ENCODE measurements at regions not wholly inside any gene's neighbourhood (a gene's known extent, or its start where the extent isn't known, plus 50 kb on each side); places are given as distances from the start of the nearest gene placed in this dataset.
"Not testable (repeated sequence)": the region's sequence is repeated elsewhere in the genome, so short reads cannot be mapped to it uniquely, and the experiment has no call there.

GRCh38 chr17:20733923-20734322, 154.4 kb downstream of the CDRT15L2 start:
- Histone ChIP-seq H3K36me3 (no peaks in the 10 kb centered on the region), H3K9me3 (no peaks in the 10 kb centered on the region), H3K27me3 (peaks cover 0 to 7% (median 0%) of the 10 kb centered on the region in 4 donors), H3K4me1 (no peaks in the 10 kb centered on the region), H3K27ac (replicated peaks in 1 of 4) (no peak overlapping the region), H3K4me3 (no peak overlapping the region)
- 92% methylated on average over 13 of the region's 13 CpGs for WGBS
- intact Hi-C loops (cut with DNase I): no loop called here
- no peak for TF ChIP-seq POLR2A (IDR thresholded peaks at IDR 0.05; ENCODE audit: low read depth)
- no peak for TF ChIP-seq CTCF (IDR thresholded peaks at IDR 0.05)
- TF ChIP-seq POLR2AphosphoS5 (IDR thresholded peaks at IDR 0.05): no peak
- no peak for TF ChIP-seq EP300 (IDR thresholded peaks at IDR 0.05)
- DNase-seq (ENCODE audit: extremely low spot score): no peak

- Histone ChIP-seq H3K9me3 (no peaks in the 10 kb centered on the region), H3K36me3 (no peaks in the 10 kb centered on the region), H3K27ac (replicated peaks in 1 of 4) (no peak overlapping the region), H3K27me3 (peaks cover 0 to 7% (median 0%) of the 10 kb centered on the region in 4 donors), H3K4me3 (no peak overlapping the region), H3K4me1 (no peaks in the 10 kb centered on the region)
- intact Hi-C loops (cut with DNase I): no loop called here
- no peak for DNase-seq (ENCODE audit: extremely low spot score)
- TF ChIP-seq EP300 (IDR thresholded peaks at IDR 0.05) (no peak), POLR2AphosphoS5 (IDR thresholded peaks at IDR 0.05) (no peak), CTCF (IDR thresholded peaks at IDR 0.05) (no peak), POLR2A (IDR thresholded peaks at IDR 0.05; ENCODE audit: low read depth) (no peak)
- WGBS: 87% methylated on average over 3 of the region's 3 CpGs
These were observed 156.3 kb downstream of the CDRT15L2 start for GRCh38 chr17:20735796-20736195.

- H3K9me3 ChIP-seq; H3K4me3 ChIP-seq; DNase-seq (ENCODE audit: extremely low spot score); H3K4me1 ChIP-seq; H3K36me3 ChIP-seq; intact Hi-C loops (cut with DNase I); H3K27ac ChIP-seq (replicated peaks in 1 of 4): not testable (repeated sequence)
- peaks cover 0 to 16% (median 0%) of the 10 kb centered on the region in 4 donors for H3K27me3 ChIP-seq
- WGBS: 72% methylated on average over 7 of the region's 7 CpGs
These were observed 158.1 kb downstream of the CDRT15L2 start for GRCh38 chr17:20737636-20738035.

GRCh38 chr17:20771104-20771503, 191.6 kb downstream of the CDRT15L2 start:
- no peak overlapping the region for H3K4me3 ChIP-seq
- DNase-seq (ENCODE audit: extremely low spot score): no peak
- WGBS: 89% methylated on average over 8 of the region's 8 CpGs
- no peak overlapping the region for H3K27ac ChIP-seq (replicated peaks in 1 of 4)
- TF ChIP-seq POLR2A (IDR thresholded peaks at IDR 0.05; ENCODE audit: low read depth): no peak
- no peak for TF ChIP-seq POLR2AphosphoS5 (IDR thresholded peaks at IDR 0.05)
- TF ChIP-seq EP300 (IDR thresholded peaks at IDR 0.05): no peak
- no peak for TF ChIP-seq CTCF (IDR thresholded peaks at IDR 0.05)
- H3K4me1 ChIP-seq: no peaks in the 10 kb centered on the region
- H3K9me3 ChIP-seq: no peaks in the 10 kb centered on the region
- intact Hi-C loops (cut with DNase I): no loop called here
- H3K36me3 ChIP-seq: no peaks in the 10 kb centered on the region
- no peaks in the 10 kb centered on the region for H3K27me3 ChIP-seq

GRCh38 chr17:20774472-20775135, 195.1 kb downstream of the CDRT15L2 start:
- WGBS: 73% methylated on average over 4 of the region's 4 CpGs
- Histone ChIP-seq H3K27ac (replicated peaks in 1 of 4) (no peak overlapping the region), H3K9me3 (no peaks in the 10 kb centered on the region), H3K4me3 (no peak overlapping the region), H3K27me3 (peaks cover 0 to 7% (median 0%) of the 10 kb centered on the region in 4 donors), H3K36me3 (no peaks in the 10 kb centered on the region), H3K4me1 (no peaks in the 10 kb centered on the region)
- intact Hi-C loops (cut with DNase I): no loop called here
- DNase-seq (ENCODE audit: extremely low spot score): no peak
- no peak for TF ChIP-seq POLR2A (IDR thresholded peaks at IDR 0.05; ENCODE audit: low read depth)
- TF ChIP-seq CTCF (IDR thresholded peaks at IDR 0.05): no peak
- no peak for TF ChIP-seq POLR2AphosphoS5 (IDR thresholded peaks at IDR 0.05)
- no peak for TF ChIP-seq EP300 (IDR thresholded peaks at IDR 0.05)

All from esophagus muscularis mucosa (tissue), 4 donors.